MCF 10A (cell line): ENCODE measurements at regions not wholly inside any gene's neighbourhood (a gene's known extent, or its start where the extent isn't known, plus 50 kb on each side); places are given as distances from the start of the nearest gene placed in this dataset.

Source experiments
- BruUV-seq: library from RNA; stranded (reverse); fragments of 400-500 nt; replicated peaks from 2 replicates; lab custom pipeline; 2021; lab: Mats Ljungman, UMichigan
- CTCF ChIA-PET: fragments of 300-600 bp; sonication (Branson Sonifier 250); formaldehyde crosslinking; extraction: SDS; loops from one replicate; lab custom pipeline; 2021; ENCODE audit warnings: antibody characterized with exemption, inconsistent platforms; lab: Yijun Ruan, JAX
- POLR2A ChIA-PET: fragments of 300-600, 350-650 bp; sonication (Branson Sonifier 250); formaldehyde crosslinking; extraction: SDS; loops from one replicate; lab custom pipeline; 2020; ENCODE audit warnings: antibody characterized with exemption, inconsistent platforms; lab: Yijun Ruan, JAX
- DNase-seq: peaks from one replicate; pipeline ENCODE4 v3.0.0-alpha.2; 2018; ENCODE audit not compliant: unreplicated experiment
- H3K27ac Mint-ChIP-seq: one replicate; pipeline ENCODE4 v1.8.0; 2022; ENCODE audit warnings: mild to moderate bottlenecking, low read depth, mixed read lengths; ENCODE audit not compliant: unreplicated experiment
- H3K27me3 Mint-ChIP-seq: one replicate; pipeline ENCODE4 v1.8.0; 2022; ENCODE audit warnings: mixed read lengths; ENCODE audit not compliant: insufficient read depth, unreplicated experiment
- H3K36me3 Mint-ChIP-seq: one replicate; pipeline ENCODE4 v1.8.0; 2022; ENCODE audit warnings: mild to moderate bottlenecking, moderate library complexity, mixed read lengths; ENCODE audit not compliant: insufficient read depth, unreplicated experiment
- H3K4me1 Mint-ChIP-seq: one replicate; pipeline ENCODE4 v1.8.0; 2022; ENCODE audit warnings: mixed read lengths; ENCODE audit not compliant: insufficient read depth, unreplicated experiment
- H3K4me3 Mint-ChIP-seq: one replicate; pipeline ENCODE4 v1.8.0; 2022; ENCODE audit warnings: mild to moderate bottlenecking, moderate library complexity, mixed read lengths; ENCODE audit not compliant: unreplicated experiment
- H3K9me3 Mint-ChIP-seq: one replicate; pipeline ENCODE4 v1.8.0; 2022; ENCODE audit warnings: mixed read lengths; ENCODE audit not compliant: unreplicated experiment
- CTCF ChIP-seq: fragments of 200-600 bp; IDR thresholded peaks from one replicate; pipeline ENCODE4 v1.8.0; 2022; ENCODE audit warnings: antibody characterized with exemption, mild to moderate bottlenecking; ENCODE audit not compliant: unreplicated experiment
- intact Hi-C: fragments of 100-400 bp; cut with micrococcal nuclease; formaldehyde crosslinking; loops from 2 replicates; pipeline ENCODE4 v1.14.1; 2022

DNA sequence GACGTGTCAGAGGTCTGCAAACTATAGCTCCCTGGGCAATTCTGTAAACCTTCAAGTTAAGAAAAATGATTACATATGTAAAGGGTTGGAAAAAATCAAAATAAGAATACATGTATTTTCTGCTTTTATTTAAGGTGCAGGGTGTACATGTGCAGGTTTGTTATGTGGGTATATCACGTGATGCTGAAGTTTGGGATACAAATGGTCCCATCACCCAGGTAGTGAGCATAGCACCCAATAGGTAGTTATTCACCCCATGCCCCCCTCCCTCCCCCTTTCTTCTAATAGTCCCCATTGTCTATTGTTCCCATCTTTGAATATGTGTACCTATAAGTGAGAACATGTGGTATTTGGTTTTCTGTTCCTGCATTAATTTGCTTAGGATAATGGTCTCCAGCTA, 51.1 kb upstream of the GCM1 start:
- BruUV-seq: no TSS peak
- H3K36me3 Mint-ChIP-seq: no peaks in the 10 kb centered on the region
- H3K27ac Mint-ChIP-seq: no peak overlapping the region
- H3K4me3 Mint-ChIP-seq: no peak overlapping the region
- no peaks in the 10 kb centered on the region for H3K27me3 Mint-ChIP-seq
- no peak for TF ChIP-seq CTCF
- intact Hi-C loops: no loop called here
- H3K9me3 Mint-ChIP-seq: no peaks in the 10 kb centered on the region
- no peak for DNase-seq
- CTCF ChIA-PET: no interaction called here
- H3K4me1 Mint-ChIP-seq: no peaks in the 10 kb centered on the region
- POLR2A ChIA-PET: interaction anchor here (0.6 kb wide), 1 partner anchor 44 kb away, joined by 3 read pairs; no protein-coding TSS in a partner anchor

DNA sequence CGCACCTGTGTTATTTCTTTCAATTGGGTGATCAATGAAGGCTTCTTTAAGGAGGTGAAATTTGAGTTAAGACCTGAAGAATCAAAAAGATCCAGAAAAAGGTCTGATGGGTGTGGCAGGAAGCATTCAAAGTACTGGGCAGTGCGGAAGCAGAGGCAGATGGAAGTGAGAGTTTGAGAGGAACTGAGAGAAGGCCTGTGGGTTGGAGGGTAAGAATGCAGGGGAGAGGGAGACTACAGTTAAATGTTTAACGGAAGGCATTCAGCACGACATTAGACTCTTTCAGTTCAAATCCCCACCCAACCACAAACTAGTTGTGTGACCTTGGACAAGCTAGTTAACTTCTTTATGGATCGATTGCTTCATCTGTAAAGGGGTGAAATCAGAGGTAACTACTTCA, 50.5 kb upstream of the GCM1 start:
- no peaks in the 10 kb centered on the region for H3K27me3 Mint-ChIP-seq

More for the DNA sequence above, 50.5 kb upstream of the GCM1 start:
- Mint-ChIP-seq H3K4me1 (no peaks in the 10 kb centered on the region), H3K9me3 (no peaks in the 10 kb centered on the region), H3K36me3 (no peaks in the 10 kb centered on the region), H3K27ac (no peak overlapping the region), H3K4me3 (no peak overlapping the region)
- no peak for TF ChIP-seq CTCF
- ChIA-PET POLR2A (interaction anchor here (0.6 kb wide), 1 partner anchor 45 kb away, joined by 3 read pairs; no protein-coding TSS in a partner anchor), CTCF (no interaction called here)
- no TSS peak for BruUV-seq
- intact Hi-C loops: no loop called here
- no peak for DNase-seq
